ENCODE measurements at regions not wholly inside any gene's neighbourhood (a gene's known extent, or its start where the extent isn't known, plus 50 kb on each side); places are given as distances from the start of the nearest gene placed in this dataset.

- TF ChIP-seq, protein P1, sequence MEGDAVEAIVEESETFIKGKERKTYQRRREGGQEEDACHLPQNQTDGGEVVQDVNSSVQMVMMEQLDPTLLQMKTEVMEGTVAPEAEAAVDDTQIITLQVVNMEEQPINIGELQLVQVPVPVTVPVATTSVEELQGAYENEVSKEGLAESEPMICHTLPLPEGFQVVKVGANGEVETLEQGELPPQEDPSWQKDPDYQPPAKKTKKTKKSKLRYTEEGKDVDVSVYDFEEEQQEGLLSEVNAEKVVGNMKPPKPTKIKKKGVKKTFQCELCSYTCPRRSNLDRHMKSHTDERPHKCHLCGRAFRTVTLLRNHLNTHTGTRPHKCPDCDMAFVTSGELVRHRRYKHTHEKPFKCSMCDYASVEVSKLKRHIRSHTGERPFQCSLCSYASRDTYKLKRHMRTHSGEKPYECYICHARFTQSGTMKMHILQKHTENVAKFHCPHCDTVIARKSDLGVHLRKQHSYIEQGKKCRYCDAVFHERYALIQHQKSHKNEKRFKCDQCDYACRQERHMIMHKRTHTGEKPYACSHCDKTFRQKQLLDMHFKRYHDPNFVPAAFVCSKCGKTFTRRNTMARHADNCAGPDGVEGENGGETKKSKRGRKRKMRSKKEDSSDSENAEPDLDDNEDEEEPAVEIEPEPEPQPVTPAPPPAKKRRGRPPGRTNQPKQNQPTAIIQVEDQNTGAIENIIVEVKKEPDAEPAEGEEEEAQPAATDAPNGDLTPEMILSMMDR (IDR thresholded peaks at IDR 0.05; ENCODE audit: low read depth, low read length), result no peak
- DNase-seq (ENCODE audit: extremely low read depth, low read depth), result no peak
These were observed 550.8 kb downstream of the BNC2 start for GRCh38 chr9:16319646-16320045.

GRCh38 chr9:16320338-16320902 lies 550.0 kb downstream of the BNC2 start:
- TF ChIP-seq, protein P1 (IDR thresholded peaks at IDR 0.05; ENCODE audit: low read depth, low read length), result no peak

GRCh38 chr9:16321461-16322119 lies 548.9 kb downstream of the BNC2 start:
- no peak for DNase-seq (ENCODE audit: extremely low read depth, low read depth)
- TF ChIP-seq, protein P1 (IDR thresholded peaks at IDR 0.05; ENCODE audit: low read depth, low read length), result no peak

More at GRCh38 chr9:16320338-16320902, 550.0 kb downstream of the BNC2 start:
- no peak for DNase-seq (ENCODE audit: extremely low read depth, low read depth)

- TF ChIP-seq, protein P1 (IDR thresholded peaks at IDR 0.05; ENCODE audit: low read depth, low read length), result no peak
- DNase-seq (ENCODE audit: extremely low read depth, low read depth), result no peak
These were observed 547.6 kb downstream of the BNC2 start for GRCh38 chr9:16322849-16323248.

GRCh38 chr9:16325966-16326365 lies 544.5 kb downstream of the BNC2 start:
- TF ChIP-seq, protein P1 (IDR thresholded peaks at IDR 0.05; ENCODE audit: low read depth, low read length), result no peak
- no peak for DNase-seq (ENCODE audit: extremely low read depth, low read depth)

GRCh38 chr9:16328349-16328748 lies 542.1 kb downstream of the BNC2 start:
- no peak for DNase-seq (ENCODE audit: extremely low read depth, low read depth)
- TF ChIP-seq, protein P1 (IDR thresholded peaks at IDR 0.05; ENCODE audit: low read depth, low read length), result no peak

DNA sequence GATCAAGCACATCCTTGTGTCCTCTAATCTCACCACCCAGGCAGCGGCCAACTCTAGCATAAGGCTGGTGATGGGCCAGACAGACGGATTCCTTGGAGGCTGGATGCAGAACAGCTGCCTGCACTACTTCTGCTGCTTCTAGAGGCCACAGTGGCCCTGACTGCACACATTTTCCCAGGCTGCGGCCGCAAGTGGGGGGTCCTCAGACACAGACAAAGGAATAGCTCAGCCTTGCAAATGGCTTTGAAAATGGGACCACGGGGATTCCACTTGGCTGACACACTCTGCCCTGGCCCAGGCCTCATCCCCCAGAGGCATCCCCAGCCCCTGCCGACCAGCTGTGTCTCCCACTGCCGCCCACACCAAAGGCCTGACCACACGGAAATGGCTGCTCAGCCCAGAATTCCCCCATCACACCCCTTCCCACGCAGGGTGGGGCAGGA lies 540.8 kb downstream of the BNC2 start:
- no peak for DNase-seq (ENCODE audit: extremely low read depth, low read depth)
- TF ChIP-seq, protein P1 (IDR thresholded peaks at IDR 0.05; ENCODE audit: low read depth, low read length), result no peak
